GM12891 (cell line): ENCODE measurements at regions not wholly inside any gene's neighbourhood (a gene's known extent, or its start where the extent isn't known, plus 50 kb on each side); places are given as distances from the start of the nearest gene placed in this dataset.

Experiments used
- DNase-seq: peaks from one replicate; pipeline ENCODE4 v3.0.0; 2011; ENCODE audit warnings: low spot score; ENCODE audit not compliant: insufficient read length
- FAIRE-seq: peaks from 2 replicates; lab custom pipeline; 2011; peaks lifted over from hg19 to GRCh38; lab: Jason Lieb, UNC
- PAX5 ChIP-seq: IDR thresholded peaks from 2 replicates; pipeline ENCODE4 v1.6.1; 2011; ENCODE audit warnings: low read length, moderate library complexity, mild to moderate bottlenecking; ENCODE audit not compliant: insufficient read depth, severe bottlenecking
- POLR2A ChIP-seq: IDR thresholded peaks from 2 replicates; pipeline ENCODE4 v1.6.1; 2011; ENCODE audit warnings: low read depth, low read length, control low read depth
- POLR2AphosphoS5 ChIP-seq: IDR thresholded peaks from 2 replicates; pipeline ENCODE4 v1.6.1; 2011; ENCODE audit warnings: low read depth, low read length, control low read depth
- POU2F2 ChIP-seq: IDR thresholded peaks from 2 replicates; pipeline ENCODE4 v1.6.1; 2011; ENCODE audit warnings: low read depth, mild to moderate bottlenecking, control low read depth, low read length, moderate library complexity
- SPI1 ChIP-seq: IDR thresholded peaks from 2 replicates; pipeline ENCODE4 v1.6.1; 2011; ENCODE audit warnings: low read depth, low read length, control low read depth
- TAF1 ChIP-seq: IDR thresholded peaks from 2 replicates; pipeline ENCODE4 v1.6.1; 2011; ENCODE audit warnings: low read depth, low read length, control low read depth

DNA sequence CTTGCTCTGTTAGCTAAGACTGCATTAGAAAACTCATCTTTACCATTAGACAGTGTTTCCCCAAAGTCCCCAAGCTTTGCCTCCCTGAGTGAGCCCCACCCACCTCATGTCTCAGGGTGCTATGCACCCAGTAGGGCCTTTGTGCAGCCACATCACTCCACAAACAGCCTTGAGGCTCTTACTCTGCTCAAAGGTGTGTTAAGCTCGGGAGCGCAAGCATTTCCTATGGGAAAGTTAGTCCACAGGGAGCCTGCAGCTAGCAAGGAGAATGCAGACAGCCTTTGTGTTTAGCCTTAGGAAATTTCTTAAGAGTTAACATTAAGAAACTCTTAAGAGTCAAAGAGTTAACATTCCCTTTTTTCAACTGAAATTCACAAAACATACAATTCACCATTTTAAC lies 278.8 kb downstream of the AJAP1 start:
- no peak for DNase-seq
- FAIRE-seq: no peak
- TF ChIP-seq POLR2A: no peak
- no peak for TF ChIP-seq PAX5
- TF ChIP-seq POLR2AphosphoS5: no peak
- no peak for TF ChIP-seq TAF1
- no peak for TF ChIP-seq POU2F2
- TF ChIP-seq SPI1: no peak

GRCh38 chr1:4932311-4933030 lies 278.1 kb downstream of the AJAP1 start:
- no peak for DNase-seq
- TF ChIP-seq TAF1: no peak
- TF ChIP-seq POLR2A: no peak
- TF ChIP-seq POLR2AphosphoS5: no peak
- no peak for TF ChIP-seq POU2F2
- no peak for TF ChIP-seq PAX5
- no peak for TF ChIP-seq SPI1
- no peak for FAIRE-seq

DNA sequence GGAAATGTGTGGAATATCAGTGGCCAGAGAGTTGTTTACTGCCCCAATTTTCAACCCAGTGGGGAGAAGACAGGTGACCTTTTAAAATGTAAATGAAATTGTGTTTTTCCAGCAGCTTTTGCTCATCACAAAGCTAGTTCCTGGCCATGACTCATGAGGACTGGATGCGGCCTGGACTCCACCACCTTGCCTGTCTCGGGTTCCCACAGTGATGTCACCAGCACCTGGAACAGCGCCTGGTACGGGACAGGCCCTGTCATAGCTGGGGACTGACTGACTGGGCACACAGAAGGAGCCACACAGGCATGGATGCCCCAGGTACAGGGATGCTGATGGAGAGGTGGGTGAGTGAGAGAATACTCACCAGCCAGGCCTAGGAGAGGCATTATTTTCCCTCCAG lies 277.1 kb downstream of the AJAP1 start:
- FAIRE-seq: no peak
- DNase-seq: no peak
- TF ChIP-seq PAX5 (no peak), TAF1 (no peak), SPI1 (no peak), POLR2AphosphoS5 (no peak), POLR2A (no peak), POU2F2 (no peak)

DNA sequence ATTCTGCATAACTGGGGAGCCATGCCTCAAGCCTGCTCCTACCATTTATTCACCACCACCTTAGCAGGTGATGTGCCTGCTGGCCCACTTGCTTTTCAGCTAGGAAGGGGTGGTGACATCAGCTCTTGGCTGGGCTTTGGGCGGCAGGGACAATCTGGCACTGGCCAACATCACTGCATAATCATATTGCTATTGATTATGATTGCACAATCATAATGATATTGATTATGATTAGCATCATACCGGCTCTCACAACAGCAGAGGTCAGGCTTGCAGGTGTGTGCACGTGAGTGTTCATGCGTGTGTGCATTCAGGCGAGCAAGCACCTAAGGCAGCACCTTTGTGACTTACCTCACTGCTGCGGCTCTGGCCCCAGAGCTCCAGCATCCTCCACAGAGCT lies 273.8 kb downstream of the AJAP1 start:
- DNase-seq: no peak
- TF ChIP-seq PAX5 (no peak), POU2F2 (no peak), TAF1 (no peak), POLR2AphosphoS5 (no peak)
- FAIRE-seq: no peak

GRCh38 chr1:4924356-4924755 lies 269.9 kb downstream of the AJAP1 start:
- FAIRE-seq (no peak), DNase-seq (no peak)
- no peak for TF ChIP-seq TAF1

DNA sequence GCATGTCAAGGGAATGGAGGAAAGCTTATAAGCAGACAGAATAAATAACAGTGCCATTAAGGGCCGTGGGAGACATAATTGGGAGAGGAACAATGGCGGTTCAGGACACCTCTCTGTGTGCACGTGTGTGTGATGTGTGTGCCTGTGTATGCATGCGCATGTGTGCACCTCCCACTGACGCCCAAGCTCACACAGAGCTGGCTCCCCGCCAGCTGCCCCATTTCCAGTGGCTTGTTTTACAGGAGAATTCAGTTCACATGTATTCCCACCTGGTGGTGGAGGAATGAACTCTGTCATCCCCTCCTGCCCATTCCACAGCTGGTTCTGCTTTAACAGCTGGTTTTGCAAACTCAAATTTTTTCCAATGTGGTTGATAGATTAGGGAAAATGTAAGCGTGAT lies 262.2 kb downstream of the AJAP1 start:
- DNase-seq (no peak), FAIRE-seq (no peak)
- TF ChIP-seq POLR2A (no peak), POLR2AphosphoS5 (no peak)

DNA sequence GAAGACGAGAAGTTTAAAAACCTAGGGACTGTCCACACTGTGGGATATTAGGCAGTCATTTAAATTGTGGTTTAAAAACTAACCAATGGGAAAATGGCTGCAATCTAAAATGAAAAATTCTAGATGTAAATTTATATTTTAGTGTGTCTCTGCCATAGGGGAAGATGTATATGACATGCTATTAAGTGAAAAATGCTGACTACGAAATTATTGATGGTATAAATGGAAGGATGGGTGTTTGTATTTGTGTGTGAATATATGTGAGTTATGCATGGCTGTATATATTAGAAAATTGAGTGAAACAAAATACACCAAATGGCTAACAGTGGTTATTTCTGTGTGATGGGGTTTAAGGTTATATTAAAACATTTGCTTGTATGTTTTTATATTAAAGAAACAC lies 260.7 kb downstream of the AJAP1 start:
- DNase-seq (no peak), FAIRE-seq (no peak)
- no peak for TF ChIP-seq PAX5
- TF ChIP-seq SPI1: no peak
- no peak for TF ChIP-seq POU2F2
- no peak for TF ChIP-seq POLR2A
- TF ChIP-seq POLR2AphosphoS5: no peak
- TF ChIP-seq TAF1: no peak

- FAIRE-seq: no peak
- TF ChIP-seq SPI1 (no peak), POLR2AphosphoS5 (no peak), PAX5 (no peak), POU2F2 (no peak), TAF1 (no peak), POLR2A (no peak)
- no peak for DNase-seq
Observed at GRCh38 chr1:4908486-4908885, 254.1 kb downstream of the AJAP1 start.

- DNase-seq: no peak
- no peak for FAIRE-seq
Observed at GRCh38 chr1:4894566-4894965, 240.2 kb downstream of the AJAP1 start.

DNA sequence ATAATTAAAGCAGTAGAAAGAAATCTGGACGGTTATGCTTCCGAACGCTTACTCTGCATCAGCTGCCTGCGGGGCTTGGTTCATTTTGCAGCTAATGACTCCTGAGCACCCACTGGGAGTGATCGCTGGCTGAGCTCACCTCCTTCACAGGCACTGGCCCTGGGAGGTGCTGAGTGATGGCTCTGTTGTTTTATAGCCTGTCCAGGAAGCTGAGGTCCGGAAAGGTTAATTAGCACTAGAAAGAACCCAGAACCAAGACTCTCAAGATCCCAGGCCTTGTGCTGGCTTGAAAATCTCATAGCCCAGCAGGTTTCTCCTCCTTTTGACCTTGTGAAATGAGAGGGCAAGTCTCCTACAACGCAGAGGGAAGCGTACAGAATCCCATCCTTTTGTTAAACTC lies 226.2 kb downstream of the AJAP1 start:
- no peak for DNase-seq
- TF ChIP-seq POLR2AphosphoS5 (no peak), POLR2A (no peak), TAF1 (no peak), PAX5 (no peak), POU2F2 (no peak), SPI1 (no peak)
- FAIRE-seq: no peak

More at GRCh38 chr1:4894566-4894965, 240.2 kb downstream of the AJAP1 start:
- TF ChIP-seq TAF1 (no peak), POLR2AphosphoS5 (no peak), POU2F2 (no peak), SPI1 (no peak), POLR2A (no peak), PAX5 (no peak)

DNA sequence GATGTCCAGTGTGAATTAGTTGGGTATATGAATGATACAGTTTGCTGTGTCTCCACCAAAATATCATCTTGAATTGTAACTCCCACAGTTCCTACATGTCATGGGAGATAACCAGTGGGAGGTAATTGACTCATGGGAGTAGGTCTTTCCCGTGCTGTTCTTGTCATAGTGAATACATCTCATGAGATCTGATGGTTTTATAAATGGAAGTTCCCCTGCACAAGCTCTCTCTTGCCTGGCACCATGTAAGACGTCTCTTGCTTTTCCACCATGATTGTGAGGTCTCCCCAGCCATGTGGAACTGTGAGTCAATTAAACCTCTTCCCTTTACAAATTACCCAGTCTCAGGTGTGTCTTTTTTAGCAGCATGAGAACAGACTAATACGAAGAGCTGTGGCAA lies 223.0 kb downstream of the AJAP1 start:
- FAIRE-seq (no peak), DNase-seq (no peak)
- TF ChIP-seq SPI1 (no peak), PAX5 (no peak), POU2F2 (no peak), POLR2AphosphoS5 (no peak), POLR2A (no peak), TAF1 (no peak)

DNA sequence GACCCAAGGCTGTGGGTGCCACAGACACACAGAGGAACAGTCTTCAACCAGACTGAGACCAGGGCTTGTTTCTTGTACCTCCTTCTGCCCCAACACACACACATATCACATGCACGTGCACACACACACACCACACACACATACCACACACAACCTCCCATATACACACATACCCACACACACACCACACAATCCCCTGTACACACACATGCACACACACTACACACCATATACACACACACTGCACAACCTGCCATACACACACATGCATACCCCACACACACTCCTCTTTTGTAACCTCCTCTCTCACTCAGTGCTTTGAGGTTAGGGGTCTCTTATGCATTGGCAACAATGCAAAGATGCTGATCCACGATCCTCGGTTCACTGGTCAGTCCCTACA lies 217.0 kb downstream of the AJAP1 start:
- FAIRE-seq (no peak), DNase-seq (no peak)
- TF ChIP-seq POLR2AphosphoS5 (no peak), PAX5 (no peak), SPI1 (no peak), POU2F2 (no peak), TAF1 (no peak), POLR2A (no peak)
